Liver (tissue), 8 donors: ENCODE measurements at regions not wholly inside any gene's neighbourhood (a gene's known extent, or its start where the extent isn't known, plus 50 kb on each side); places are given as distances from the start of the nearest gene placed in this dataset.

ENCODE experiments used
- DNase-seq: peaks from one replicate; pipeline ENCODE4 v3.0.0-alpha.2; 2017; ENCODE audit warnings: low spot score
- H3K27ac ChIP-seq, 2 donors: one replicate each; pipeline ENCODE4 v1.7.0; 2013; ENCODE audit warnings: inconsistent platforms in 2 of 2, low read length in 2 of 2, control low read depth in 1 of 2, low read depth in 1 of 2, mild to moderate bottlenecking in 1 of 2
- H3K27me3 ChIP-seq, 4 donors: one replicate each; pipeline versions ENCODE4 v1.6.1 to v1.7.0; 2013; ENCODE audit warnings: low read length in 3 of 4, inconsistent platforms in 1 of 4, mild to moderate bottlenecking in 1 of 4, moderate library complexity in 1 of 4; ENCODE audit not compliant: control insufficient read depth in 4 of 4, insufficient read depth in 4 of 4
- H3K36me3 ChIP-seq, 4 donors: one replicate each; pipeline versions ENCODE4 v1.6.1 to v1.7.0; 2013; ENCODE audit warnings: low read length in 3 of 4, mild to moderate bottlenecking in 3 of 4, low read depth in 1 of 4, moderate library complexity in 1 of 4; ENCODE audit not compliant: control insufficient read depth in 4 of 4, insufficient read depth in 3 of 4
- H3K4me1 ChIP-seq, 4 donors: one replicate each; pipeline versions ENCODE4 v1.6.1 to v1.7.0; 2013; ENCODE audit warnings: low read length in 3 of 4, mild to moderate bottlenecking in 3 of 4, moderate library complexity in 1 of 4; ENCODE audit not compliant: control insufficient read depth in 4 of 4, insufficient read depth in 4 of 4
- H3K4me3 ChIP-seq, 3 donors: one replicate each; pipeline versions ENCODE4 v1.6.1 to v1.7.0; 2013; ENCODE audit warnings: low read length in 3 of 3, control low read depth in 1 of 3, low read depth in 1 of 3, mild to moderate bottlenecking in 1 of 3
- H3K9ac ChIP-seq, 2 donors: one replicate each; pipeline ENCODE4 v1.7.0; 2013; ENCODE audit warnings: low read length in 2 of 2, mild to moderate bottlenecking in 2 of 2, moderate library complexity in 2 of 2, control low read depth in 1 of 2, low read depth in 1 of 2
- H3K9me3 ChIP-seq, 4 donors: one replicate each; pipeline versions ENCODE4 v1.6.1 to v1.7.0; 2013; ENCODE audit warnings: low read length in 3 of 4; ENCODE audit not compliant: control insufficient read depth in 4 of 4
- CTCF ChIP-seq: fragments of 150-350 bp; IDR thresholded peaks from 2 replicates; pipeline ENCODE4 v1.5.1; 2017; ENCODE audit warnings: improper control_type of control experiment, low read depth, low read length; ENCODE audit not compliant: missing input control
- EGR1 ChIP-seq, 2 donors: IDR thresholded peaks; 2 replicates each; pipeline ENCODE4 v1.6.1; 2016 to 2018; ENCODE audit warnings: antibody characterized with exemption in 2 of 2, low read depth in 2 of 2
- FOXA1 ChIP-seq: IDR thresholded peaks from 2 replicates; pipeline ENCODE4 v1.6.1; 2016; ENCODE audit warnings: antibody characterized with exemption
- FOXA2 ChIP-seq: IDR thresholded peaks from 2 replicates; pipeline ENCODE4 v1.6.1; 2016; ENCODE audit warnings: antibody characterized with exemption
- GABPA ChIP-seq, 2 donors: IDR thresholded peaks in 1 of 2; conservative IDR thresholded peaks in 1 of 2; 2 replicates each; pipeline ENCODE4 v1.6.1; 2016; ENCODE audit warnings: antibody characterized with exemption in 2 of 2, mild to moderate bottlenecking in 1 of 2, moderate library complexity in 1 of 2
- HNF4A ChIP-seq, 2 donors: conservative IDR thresholded peaks; 2 replicates each; pipeline ENCODE4 v1.6.1; 2016; ENCODE audit warnings: antibody characterized with exemption in 2 of 2, mild to moderate bottlenecking in 2 of 2
- HNF4G ChIP-seq: IDR thresholded peaks from 2 replicates; pipeline ENCODE4 v1.6.1; 2016; ENCODE audit warnings: antibody characterized with exemption
- JUND ChIP-seq, 2 donors: IDR thresholded peaks; 2 replicates each; pipeline ENCODE4 v1.6.1; 2016; ENCODE audit warnings: antibody characterized with exemption in 2 of 2
- NR2F2 ChIP-seq: IDR thresholded peaks from 2 replicates; pipeline ENCODE4 v1.6.1; 2016; ENCODE audit warnings: antibody characterized with exemption
- RAD21 ChIP-seq, 2 donors: IDR thresholded peaks; 2 replicates each; pipeline ENCODE4 v1.6.1; 2016; ENCODE audit warnings: antibody characterized with exemption in 2 of 2, mild to moderate bottlenecking in 2 of 2
- REST ChIP-seq: IDR thresholded peaks from 2 replicates; pipeline ENCODE4 v1.6.1; 2016; ENCODE audit warnings: antibody characterized with exemption, mild to moderate bottlenecking
- RXRA ChIP-seq, 2 donors: IDR thresholded peaks; 2 replicates each; pipeline ENCODE4 v1.6.1; 2017 to 2018; ENCODE audit warnings: antibody characterized with exemption in 2 of 2, mild to moderate bottlenecking in 1 of 2
- SP1 ChIP-seq: IDR thresholded peaks from 2 replicates; pipeline ENCODE4 v1.6.1; 2018; ENCODE audit warnings: antibody characterized with exemption, mild to moderate bottlenecking
- TAF1 ChIP-seq: conservative IDR thresholded peaks from 2 replicates; pipeline ENCODE4 v1.6.1; 2016; ENCODE audit warnings: antibody characterized with exemption, mild to moderate bottlenecking
- YY1 ChIP-seq: IDR thresholded peaks from 2 replicates; pipeline ENCODE4 v1.6.1; 2016; ENCODE audit warnings: antibody characterized with exemption, mild to moderate bottlenecking
- WGBS: extraction: QIAGEN DNeasy Blood & Tissue Kit; methylation state at CpG from one replicate; pipeline ENCODE4 v1.1.7; 2013; 5-methylcytosine and 5-hydroxymethylcytosine counted together
- TF ChIP-seq, protein P1 (sequence below): IDR thresholded peaks from 2 replicates; pipeline ENCODE4 v1.6.1; 2016; ENCODE audit warnings: antibody characterized with exemption
- TF ChIP-seq, protein P2 (sequence below): IDR thresholded peaks from 2 replicates; pipeline ENCODE4 v1.6.1; 2016; ENCODE audit warnings: antibody characterized with exemption
- donor health status: healthy.
- donor health status: healthy.
- donor health status: healthy.
- donor health status: healthy.
- donor health status: healthy.

DNA sequence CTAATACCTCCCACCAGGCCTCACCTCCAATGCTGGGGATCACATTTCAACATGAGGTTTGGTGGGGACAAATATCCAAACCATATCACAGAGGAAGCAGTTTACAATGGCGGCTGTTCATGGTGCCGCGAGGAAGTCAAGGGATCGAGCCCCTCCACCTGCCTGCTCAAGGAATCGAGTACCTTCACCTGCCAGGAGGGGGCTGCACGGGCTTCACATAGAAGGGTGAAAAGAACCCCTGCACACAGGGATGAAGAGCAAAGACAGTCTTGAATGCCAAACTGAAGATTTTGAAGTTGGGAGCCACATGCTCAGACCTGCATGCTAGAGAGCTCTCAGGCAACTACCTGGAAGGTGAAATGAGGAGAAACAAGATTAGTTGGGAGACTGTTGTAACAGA, 110.3 kb downstream of the KCNF1 start:
- TF ChIP-seq REST: no peak
- no peak for TF ChIP-seq GABPA (IDR thresholded peaks at IDR 0.05 in 1 of 2, conservative IDR thresholded peaks at IDR 0.05 in 1 of 2)
- TF ChIP-seq YY1: no peak
- no peak for TF ChIP-seq CTCF
- TF ChIP-seq RXRA (IDR thresholded peaks at IDR 0.05): no peak
- TF ChIP-seq NR2F2: no peak
- no peak for TF ChIP-seq HNF4A (conservative IDR thresholded peaks at IDR 0.05)
- no peak for TF ChIP-seq FOXA1
- no peak for TF ChIP-seq RAD21 (IDR thresholded peaks at IDR 0.05)
- TF ChIP-seq, protein P1, sequence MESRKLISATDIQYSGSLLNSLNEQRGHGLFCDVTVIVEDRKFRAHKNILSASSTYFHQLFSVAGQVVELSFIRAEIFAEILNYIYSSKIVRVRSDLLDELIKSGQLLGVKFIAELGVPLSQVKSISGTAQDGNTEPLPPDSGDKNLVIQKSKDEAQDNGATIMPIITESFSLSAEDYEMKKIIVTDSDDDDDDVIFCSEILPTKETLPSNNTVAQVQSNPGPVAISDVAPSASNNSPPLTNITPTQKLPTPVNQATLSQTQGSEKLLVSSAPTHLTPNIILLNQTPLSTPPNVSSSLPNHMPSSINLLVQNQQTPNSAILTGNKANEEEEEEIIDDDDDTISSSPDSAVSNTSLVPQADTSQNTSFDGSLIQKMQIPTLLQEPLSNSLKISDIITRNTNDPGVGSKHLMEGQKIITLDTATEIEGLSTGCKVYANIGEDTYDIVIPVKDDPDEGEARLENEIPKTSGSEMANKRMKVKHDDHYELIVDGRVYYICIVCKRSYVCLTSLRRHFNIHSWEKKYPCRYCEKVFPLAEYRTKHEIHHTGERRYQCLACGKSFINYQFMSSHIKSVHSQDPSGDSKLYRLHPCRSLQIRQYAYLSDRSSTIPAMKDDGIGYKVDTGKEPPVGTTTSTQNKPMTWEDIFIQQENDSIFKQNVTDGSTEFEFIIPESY: no peak
- TF ChIP-seq FOXA2: no peak
- no peak for TF ChIP-seq JUND (IDR thresholded peaks at IDR 0.05)
- no peak for TF ChIP-seq HNF4G
- Histone ChIP-seq H3K36me3 (no peaks in the 10 kb centered on the region), H3K27me3 (no peaks in the 10 kb centered on the region), H3K4me1 (no peaks in the 10 kb centered on the region), H3K9me3 (no peaks in the 10 kb centered on the region), H3K27ac (no peak overlapping the region), H3K9ac (no peak overlapping the region), H3K4me3 (no peak overlapping the region)
- DNase-seq: no peak
- 83% methylated on average over 6 of the region's 6 CpGs for WGBS

DNA sequence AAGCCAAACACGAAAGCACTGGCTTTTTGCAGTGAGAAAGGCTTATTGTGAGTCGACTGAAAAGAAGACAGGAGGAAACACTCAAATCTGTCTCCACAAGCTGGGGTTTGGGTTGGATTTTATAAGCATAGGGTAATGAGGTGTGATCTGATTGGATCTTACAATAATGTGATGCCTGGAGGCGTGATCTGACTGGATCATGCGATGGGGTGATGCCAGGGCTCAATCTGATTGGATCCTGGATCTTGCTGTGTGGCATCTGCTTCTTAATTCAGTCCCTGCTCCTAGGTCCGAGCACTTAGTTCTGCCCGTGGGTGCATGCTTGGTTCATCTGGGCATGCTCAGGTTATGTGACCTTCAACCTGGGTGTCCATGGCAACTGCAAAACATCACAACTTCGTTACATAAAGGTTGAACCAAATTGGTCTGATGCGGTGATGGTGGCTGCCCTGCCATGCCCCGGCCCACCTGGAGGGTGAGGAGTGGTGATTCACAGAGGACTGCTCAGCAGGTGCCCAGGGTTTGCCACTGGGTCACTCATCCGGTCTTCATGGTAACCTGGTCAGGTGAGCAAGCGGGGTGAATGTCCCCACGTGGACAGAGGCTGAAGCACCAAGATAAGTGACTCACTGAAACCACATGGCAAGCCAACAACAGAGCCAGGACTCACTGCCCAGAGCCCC, 111.0 kb downstream of the KCNF1 start:
- no peaks in the 10 kb centered on the region for H3K27me3 ChIP-seq
- H3K4me3 ChIP-seq: no peak overlapping the region
- no peak overlapping the region for H3K9ac ChIP-seq
- DNase-seq: no peak
- H3K4me1 ChIP-seq: no peaks in the 10 kb centered on the region
- no peaks in the 10 kb centered on the region for H3K36me3 ChIP-seq
- H3K9me3 ChIP-seq: no peaks in the 10 kb centered on the region
- no peak overlapping the region for H3K27ac ChIP-seq
- WGBS: 72% methylated on average over 12 of the region's 12 CpGs
- TF ChIP-seq EGR1 (IDR thresholded peaks at IDR 0.05; ENCODE audit: low read depth in 2 of 2): no peak
- no peak for TF ChIP-seq RXRA (IDR thresholded peaks at IDR 0.05)
- no peak for TF ChIP-seq TAF1
- no peak for TF ChIP-seq REST
- TF ChIP-seq, protein P1: no peak
- TF ChIP-seq, protein P2, sequence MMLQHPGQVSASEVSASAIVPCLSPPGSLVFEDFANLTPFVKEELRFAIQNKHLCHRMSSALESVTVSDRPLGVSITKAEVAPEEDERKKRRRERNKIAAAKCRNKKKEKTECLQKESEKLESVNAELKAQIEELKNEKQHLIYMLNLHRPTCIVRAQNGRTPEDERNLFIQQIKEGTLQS: no peak
- TF ChIP-seq SP1: no peak
- TF ChIP-seq FOXA2: no peak
- no peak for TF ChIP-seq HNF4A (conservative IDR thresholded peaks at IDR 0.05)
- no peak for TF ChIP-seq NR2F2
- no peak for TF ChIP-seq HNF4G
- TF ChIP-seq YY1: no peak
